ENCODE measurements at regions not wholly inside any gene's neighbourhood (a gene's known extent, or its start where the extent isn't known, plus 50 kb on each side); places are given as distances from the start of the nearest gene placed in this dataset.
"Not testable (repeated sequence)": the region's sequence is repeated elsewhere in the genome, so short reads cannot be mapped to it uniquely, and the experiment has no call there.

DNA sequence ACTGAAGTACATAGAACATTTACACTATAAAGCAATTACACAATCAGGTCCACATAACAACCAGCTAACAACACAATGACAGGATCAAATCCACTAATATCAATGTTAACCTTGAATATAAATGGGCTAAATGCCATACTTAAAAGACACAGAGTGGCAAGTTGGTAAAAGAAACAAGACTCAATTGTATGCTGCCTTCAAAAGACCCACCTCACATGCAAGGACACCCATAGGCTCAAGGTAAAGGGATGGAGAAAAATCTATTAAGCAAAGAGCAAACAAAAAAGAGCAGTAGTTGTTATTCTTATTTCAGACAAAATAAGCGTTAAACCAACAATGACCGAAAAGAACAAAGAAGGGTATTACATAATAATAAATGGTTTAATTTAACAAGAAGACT lies 183.3 kb downstream of the PYDC2 start:
- TF ChIP-seq, protein P1, sequence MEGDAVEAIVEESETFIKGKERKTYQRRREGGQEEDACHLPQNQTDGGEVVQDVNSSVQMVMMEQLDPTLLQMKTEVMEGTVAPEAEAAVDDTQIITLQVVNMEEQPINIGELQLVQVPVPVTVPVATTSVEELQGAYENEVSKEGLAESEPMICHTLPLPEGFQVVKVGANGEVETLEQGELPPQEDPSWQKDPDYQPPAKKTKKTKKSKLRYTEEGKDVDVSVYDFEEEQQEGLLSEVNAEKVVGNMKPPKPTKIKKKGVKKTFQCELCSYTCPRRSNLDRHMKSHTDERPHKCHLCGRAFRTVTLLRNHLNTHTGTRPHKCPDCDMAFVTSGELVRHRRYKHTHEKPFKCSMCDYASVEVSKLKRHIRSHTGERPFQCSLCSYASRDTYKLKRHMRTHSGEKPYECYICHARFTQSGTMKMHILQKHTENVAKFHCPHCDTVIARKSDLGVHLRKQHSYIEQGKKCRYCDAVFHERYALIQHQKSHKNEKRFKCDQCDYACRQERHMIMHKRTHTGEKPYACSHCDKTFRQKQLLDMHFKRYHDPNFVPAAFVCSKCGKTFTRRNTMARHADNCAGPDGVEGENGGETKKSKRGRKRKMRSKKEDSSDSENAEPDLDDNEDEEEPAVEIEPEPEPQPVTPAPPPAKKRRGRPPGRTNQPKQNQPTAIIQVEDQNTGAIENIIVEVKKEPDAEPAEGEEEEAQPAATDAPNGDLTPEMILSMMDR (IDR thresholded peaks at IDR 0.05; ENCODE audit: insufficient read depth, low read length, poor library complexity, severe bottlenecking), result no peak
- Histone ChIP-seq H3K4me3 (replicated peaks; ENCODE audit: low read depth, low read length) (no peak overlapping the region), H3K36me3 (ENCODE audit: control insufficient read depth, insufficient read depth, low read length) (no peaks in the 10 kb centered on the region), H3K27me3 (replicated peaks; ENCODE audit: control insufficient read depth, insufficient read depth, low read length) (no peaks in the 10 kb centered on the region)
- DNase-seq (ENCODE audit: extremely low read depth, insufficient read length), result no peak

DNA sequence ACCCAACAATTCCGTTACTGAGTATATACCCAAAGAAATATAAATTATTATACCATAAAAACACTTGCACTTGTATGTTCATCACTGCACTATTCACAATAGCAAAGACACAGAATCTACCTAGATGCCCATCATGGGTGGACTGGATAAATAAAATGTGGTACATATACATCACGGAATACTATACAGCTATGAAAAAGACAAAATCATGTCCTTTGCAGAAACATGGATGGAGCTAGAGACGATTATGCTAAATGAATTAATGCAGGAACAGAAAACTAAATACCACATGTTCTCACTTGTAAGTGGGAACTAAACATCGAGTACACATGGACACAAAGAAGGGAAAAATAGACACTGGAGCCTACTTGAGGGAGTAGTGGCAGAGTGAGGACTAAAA lies 185.3 kb downstream of the PYDC2 start:
- Histone ChIP-seq H3K36me3 (ENCODE audit: control insufficient read depth, insufficient read depth, low read length) (no peaks in the 10 kb centered on the region), H3K27me3 (replicated peaks; ENCODE audit: control insufficient read depth, insufficient read depth, low read length) (no peaks in the 10 kb centered on the region), H3K4me3 (replicated peaks; ENCODE audit: low read depth, low read length) (no peak overlapping the region)
- DNase-seq (ENCODE audit: extremely low read depth, insufficient read length), result no peak
- TF ChIP-seq, protein P1 (IDR thresholded peaks at IDR 0.05; ENCODE audit: insufficient read depth, low read length, poor library complexity, severe bottlenecking), result no peak

DNA sequence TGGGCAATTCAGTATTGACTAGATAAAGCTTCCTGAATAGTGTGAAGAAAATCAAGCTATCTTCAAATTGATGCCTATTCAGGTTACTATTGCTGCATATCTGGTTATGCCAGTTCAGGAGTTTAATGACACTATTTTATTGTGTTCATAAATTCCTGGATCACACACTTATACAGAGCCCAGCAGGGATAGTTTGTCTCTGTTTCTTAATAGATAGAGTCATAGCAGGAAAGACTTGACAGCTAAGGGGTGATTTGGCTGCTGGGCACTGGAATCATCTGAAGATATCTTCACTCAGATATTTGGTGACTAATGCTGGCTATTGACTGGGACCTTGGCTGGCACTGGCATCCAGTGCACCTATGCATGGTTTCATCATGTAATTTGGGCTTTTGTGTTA lies 187.8 kb downstream of the PYDC2 start:
- DNase-seq (ENCODE audit: extremely low read depth, insufficient read length), result no peak
- TF ChIP-seq, protein P1 (IDR thresholded peaks at IDR 0.05; ENCODE audit: insufficient read depth, low read length, poor library complexity, severe bottlenecking), result no peak
- H3K27me3 ChIP-seq (replicated peaks; ENCODE audit: control insufficient read depth, insufficient read depth, low read length), result no peaks in the 10 kb centered on the region
- no peak overlapping the region for H3K4me3 ChIP-seq (replicated peaks; ENCODE audit: low read depth, low read length)
- H3K36me3 ChIP-seq (ENCODE audit: control insufficient read depth, insufficient read depth, low read length), result no peaks in the 10 kb centered on the region

DNA sequence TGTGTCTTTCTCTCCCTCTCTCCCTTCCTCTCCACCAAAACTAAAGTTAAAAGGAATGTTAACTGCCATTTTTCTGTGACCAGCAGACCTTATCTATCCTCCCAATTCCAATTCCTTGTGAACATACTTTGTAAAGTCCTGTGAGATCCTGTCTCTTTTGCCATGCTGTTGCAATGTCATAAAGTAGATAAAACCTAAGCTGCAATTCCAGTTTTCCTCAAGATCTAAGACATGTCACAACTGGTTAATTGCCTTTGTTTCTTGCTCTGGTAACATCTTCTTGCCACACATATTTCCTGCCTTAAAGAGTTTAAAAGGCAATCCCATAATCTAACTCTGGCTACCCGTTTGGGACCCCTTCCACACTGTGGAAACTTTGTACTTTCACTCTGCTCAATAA lies 188.7 kb downstream of the PYDC2 start:
- H3K4me3 ChIP-seq (replicated peaks; ENCODE audit: low read depth, low read length), result no peak overlapping the region
- no peaks in the 10 kb centered on the region for H3K27me3 ChIP-seq (replicated peaks; ENCODE audit: control insufficient read depth, insufficient read depth, low read length)
- TF ChIP-seq, protein P1 (IDR thresholded peaks at IDR 0.05; ENCODE audit: insufficient read depth, low read length, poor library complexity, severe bottlenecking), result no peak
- no peak for DNase-seq (ENCODE audit: extremely low read depth, insufficient read length)
- H3K36me3 ChIP-seq (ENCODE audit: control insufficient read depth, insufficient read depth, low read length), result no peaks in the 10 kb centered on the region

DNA sequence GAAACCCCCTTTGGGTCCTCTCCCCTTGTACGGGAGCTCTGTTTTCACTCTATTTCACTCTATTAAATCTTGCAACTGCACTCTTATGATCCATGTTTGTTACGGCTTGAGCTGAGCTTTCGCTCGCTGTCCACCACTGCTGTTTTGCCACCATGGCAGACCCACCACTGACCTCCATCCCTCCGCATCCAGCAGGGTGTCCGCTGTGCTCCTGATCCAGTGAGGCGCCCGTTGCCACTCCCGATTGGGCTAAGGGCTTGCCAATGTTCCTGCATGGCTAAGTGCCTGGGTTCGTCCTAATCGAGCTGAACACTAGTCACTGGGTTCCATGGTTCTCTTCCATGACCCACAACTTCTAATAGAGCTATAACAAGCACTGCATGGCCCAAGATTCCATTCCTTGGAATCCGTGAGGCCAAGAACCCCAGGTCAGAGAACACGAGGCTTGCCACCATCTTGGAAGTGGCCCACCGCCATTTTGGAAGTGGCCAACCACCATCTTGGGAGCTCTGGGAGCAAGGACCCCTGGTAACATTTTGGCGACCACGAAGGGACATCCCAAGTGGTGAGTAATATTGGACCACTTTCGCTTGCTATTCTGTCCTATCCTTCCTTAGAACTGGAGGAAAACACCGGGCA lies 197.9 kb downstream of the PYDC2 start:
- H3K36me3 ChIP-seq (ENCODE audit: control insufficient read depth, insufficient read depth, low read length); H3K27me3 ChIP-seq (replicated peaks; ENCODE audit: control insufficient read depth, insufficient read depth, low read length); DNase-seq (ENCODE audit: extremely low read depth, insufficient read length); H3K4me3 ChIP-seq (replicated peaks; ENCODE audit: low read depth, low read length): not testable (repeated sequence)

DNA sequence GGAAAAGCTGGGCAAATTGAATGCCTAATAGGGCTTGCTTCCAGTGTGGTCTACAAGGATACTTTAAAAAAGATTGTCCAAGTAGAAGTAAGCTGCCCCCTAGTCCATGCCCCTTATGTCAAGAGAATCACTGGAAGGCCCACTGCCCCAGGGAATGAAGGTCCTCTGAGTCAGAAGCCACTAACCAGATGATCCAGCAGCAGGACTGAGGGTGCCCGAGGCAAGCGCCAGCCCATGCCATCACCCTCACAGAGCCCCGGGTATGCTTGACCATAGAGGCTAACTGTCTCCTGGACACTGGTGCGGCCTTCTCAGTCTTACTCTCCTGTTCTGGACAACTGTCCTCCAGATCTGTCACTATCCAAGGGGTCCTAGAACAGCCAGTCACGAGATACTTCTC lies 201.2 kb downstream of the PYDC2 start:
- not testable (repeated sequence) for H3K27me3 ChIP-seq (replicated peaks; ENCODE audit: control insufficient read depth, insufficient read depth, low read length); H3K4me3 ChIP-seq (replicated peaks; ENCODE audit: low read depth, low read length); DNase-seq (ENCODE audit: extremely low read depth, insufficient read length); H3K36me3 ChIP-seq (ENCODE audit: control insufficient read depth, insufficient read depth, low read length)

DNA sequence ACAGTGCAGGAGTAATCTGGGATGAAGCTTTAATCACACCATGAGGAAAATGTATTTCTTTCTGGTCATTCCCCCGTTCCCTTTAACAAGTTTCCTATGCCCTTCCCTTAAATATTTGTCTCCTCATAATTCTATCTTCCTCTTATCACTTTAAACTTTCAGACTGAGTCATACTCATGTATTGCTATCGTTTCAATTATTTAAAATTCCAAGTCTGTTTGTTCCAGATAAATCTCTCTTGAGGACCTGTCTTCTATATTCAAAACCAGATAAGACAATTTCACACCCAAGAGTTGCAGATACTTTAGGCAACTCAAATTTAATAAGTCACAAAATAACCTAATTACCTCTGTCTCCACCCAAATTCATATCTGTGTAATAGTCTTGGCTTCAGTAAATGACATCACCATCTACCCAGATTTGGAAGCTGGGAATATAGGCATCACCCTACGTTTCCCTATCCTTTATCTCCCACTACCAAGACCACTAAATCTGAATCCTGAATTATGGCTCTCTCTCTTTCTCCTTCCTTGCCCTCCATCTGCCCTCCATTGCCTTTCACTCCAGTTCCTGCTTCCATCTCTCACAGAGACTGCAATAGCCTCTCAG lies 220.1 kb downstream of the PYDC2 start:
- TF ChIP-seq, protein P1 (IDR thresholded peaks at IDR 0.05; ENCODE audit: insufficient read depth, low read length, poor library complexity, severe bottlenecking), result no peak
- no peak overlapping the region for H3K4me3 ChIP-seq (replicated peaks; ENCODE audit: low read depth, low read length)
- no peaks in the 10 kb centered on the region for H3K36me3 ChIP-seq (ENCODE audit: control insufficient read depth, insufficient read depth, low read length)
- no peaks in the 10 kb centered on the region; the same call in 1 of the 2 replicates for H3K27me3 ChIP-seq (replicated peaks; ENCODE audit: control insufficient read depth, insufficient read depth, low read length)
- no peak for DNase-seq (ENCODE audit: extremely low read depth, insufficient read length)

Measured in GM06990 (cell line).